GM06990 (cell line): ENCODE measurements at regions not wholly inside any gene's neighbourhood (a gene's known extent, or its start where the extent isn't known, plus 50 kb on each side); places are given as distances from the start of the nearest gene placed in this dataset.

Experiments used
- DNase-seq: peaks from one replicate; pipeline ENCODE4 v3.0.0-alpha.2; 2011; ENCODE audit not compliant: insufficient read length; ENCODE audit errors: extremely low read depth
- H3K27me3 ChIP-seq: replicated peaks from 2 replicates; pipeline ENCODE4 v1.6.0; 2011; ENCODE audit warnings: low read length; ENCODE audit not compliant: control insufficient read depth, insufficient read depth
- H3K36me3 ChIP-seq: 2 replicates; pipeline ENCODE4 v1.5.1; 2011; ENCODE audit warnings: low read length; ENCODE audit not compliant: control insufficient read depth, insufficient read depth
- H3K4me3 ChIP-seq: replicated peaks from 2 replicates; pipeline ENCODE4 v1.5.1; 2011; ENCODE audit warnings: low read depth, mild to moderate bottlenecking, control low read depth, low read length
- CTCF ChIP-seq: IDR thresholded peaks from 2 replicates; pipeline ENCODE4 v1.5.1; 2011; ENCODE audit warnings: low read length, control low read depth, mild to moderate bottlenecking, inconsistent platforms; ENCODE audit not compliant: insufficient read depth, poor library complexity, severe bottlenecking

DNA sequence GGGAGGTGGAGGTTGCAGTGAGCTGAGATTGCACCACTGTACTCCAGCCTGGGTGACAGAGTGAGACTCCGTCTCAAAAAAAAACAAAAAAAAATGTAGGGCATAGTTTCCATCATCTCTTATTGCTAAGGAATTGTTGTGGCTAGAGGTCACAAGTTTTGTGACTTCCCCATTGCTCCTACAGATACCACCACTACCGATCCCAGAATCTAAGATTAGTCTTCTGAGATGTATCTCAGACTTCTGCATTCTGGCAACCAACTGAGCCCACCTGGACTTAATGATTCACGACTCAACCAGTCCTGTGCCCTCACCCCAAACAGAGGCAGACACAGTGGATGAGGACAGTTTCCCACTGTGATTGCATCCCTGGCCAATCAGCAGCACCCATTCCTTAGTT lies 148.9 kb downstream of the NECTIN1 start:
- Histone ChIP-seq H3K27me3 (peaks cover 1% of the 10 kb centered on the region), H3K4me3 (no peak overlapping the region), H3K36me3 (no peaks in the 10 kb centered on the region)
- no peak for TF ChIP-seq CTCF
- no peak for DNase-seq

GRCh38 chr11:119578521-119579191 lies 150.3 kb downstream of the NECTIN1 start:
- TF ChIP-seq CTCF, result no peak
- no peak for DNase-seq
- Histone ChIP-seq H3K36me3 (no peaks in the 10 kb centered on the region), H3K27me3 (no peaks in the 10 kb centered on the region; the same call in none of the 2 replicates), H3K4me3 (no peak overlapping the region)

GRCh38 chr11:119573858-119574257 lies 150.9 kb upstream of the THY1 start:
- no peak for TF ChIP-seq CTCF
- Histone ChIP-seq H3K4me3 (no peak overlapping the region), H3K27me3 (no peaks in the 10 kb centered on the region; the same call in none of the 2 replicates), H3K36me3 (no peaks in the 10 kb centered on the region)
- DNase-seq, result no peak

DNA sequence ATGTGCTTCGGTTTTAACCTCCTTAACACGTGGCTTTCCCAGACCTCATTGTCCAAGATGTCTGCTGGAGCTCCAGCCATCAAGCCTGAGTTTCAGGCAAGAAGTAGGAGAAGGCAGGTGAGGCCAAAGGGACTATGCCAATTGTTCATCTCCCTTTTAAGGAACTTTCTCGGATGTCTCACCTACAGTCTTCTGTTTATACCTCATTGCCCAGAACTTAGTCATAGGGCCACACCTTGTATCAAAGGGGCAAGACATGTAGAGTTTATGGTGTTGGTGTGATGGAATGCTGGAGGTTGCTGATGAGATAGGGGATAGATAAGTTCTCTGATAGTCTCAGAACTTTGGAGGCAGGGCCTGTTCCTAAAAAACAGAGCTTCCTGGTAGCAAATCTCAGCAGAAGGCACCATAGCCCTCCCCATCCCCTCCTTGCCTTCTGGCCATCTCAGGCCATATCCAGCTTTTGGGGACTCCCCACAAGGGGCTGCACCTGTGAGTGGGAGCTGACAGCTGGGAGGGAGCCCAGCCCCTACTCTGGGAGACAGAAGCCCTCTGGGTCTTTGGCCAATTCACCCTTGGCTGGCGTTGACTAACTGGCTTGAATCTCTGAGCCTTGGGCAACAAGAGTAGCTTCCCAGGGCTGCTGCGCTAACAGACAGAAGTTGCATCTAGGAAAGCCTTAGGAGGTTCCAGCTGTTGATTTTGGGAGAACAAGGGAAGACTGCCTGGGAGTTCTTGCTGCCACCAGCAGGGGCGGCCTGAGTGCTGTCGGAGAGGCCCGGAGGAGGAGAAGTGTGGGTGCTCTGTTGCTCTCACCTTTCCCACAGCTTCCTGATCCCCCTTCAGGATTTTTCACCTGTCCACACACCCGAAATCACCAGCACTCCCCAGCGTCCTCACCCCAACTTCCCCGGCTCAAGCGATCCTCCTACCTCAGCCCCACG lies 149.8 kb upstream of the THY1 start:
- DNase-seq, result no peak
- Histone ChIP-seq H3K27me3 (no peaks in the 10 kb centered on the region; the same call in none of the 2 replicates), H3K4me3 (no peak overlapping the region), H3K36me3 (no peaks in the 10 kb centered on the region)
- no peak for TF ChIP-seq CTCF

DNA sequence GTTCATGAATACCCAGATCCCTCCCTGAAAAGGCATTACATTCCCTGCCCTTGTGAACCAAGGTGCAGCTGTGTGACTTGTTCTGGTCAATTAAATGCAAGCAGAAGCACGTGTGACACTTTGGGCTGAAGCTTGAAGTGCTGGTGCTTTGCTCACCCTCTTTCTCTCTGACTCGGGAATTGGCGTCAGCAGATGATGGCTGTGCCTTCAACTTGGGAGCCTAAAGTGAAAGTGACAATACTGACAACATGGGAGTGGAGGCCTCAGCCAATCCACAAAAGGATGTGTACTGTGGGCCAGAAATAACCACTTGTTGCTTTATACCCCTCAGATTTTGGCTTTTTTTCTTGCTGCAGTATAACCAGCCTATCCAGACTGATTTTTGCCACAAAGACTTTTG lies 148.3 kb upstream of the THY1 start:
- Histone ChIP-seq H3K36me3 (no peaks in the 10 kb centered on the region), H3K4me3 (no peak overlapping the region), H3K27me3 (no peaks in the 10 kb centered on the region; the same call in none of the 2 replicates)
- no peak for DNase-seq
- no peak for TF ChIP-seq CTCF
